Tibial nerve (tissue), 3 donors: ENCODE measurements at regions not wholly inside any gene's neighbourhood (a gene's known extent, or its start where the extent isn't known, plus 50 kb on each side); places are given as distances from the start of the nearest gene placed in this dataset.

Source experiments
- CTCF ChIP-seq, 5 experiments: fragments of 200-600 bp in 3 of 5; fragments of 450-650 bp in 2 of 5; sonication (generic) in 3 of 5; IDR thresholded peaks; one replicate each; pipeline ENCODE4 v1.5.1; 2016 to 2019; ENCODE audit warnings: antibody characterized with exemption in 5 of 5, mild to moderate bottlenecking in 3 of 5, moderate library complexity in 2 of 5
- POLR2A ChIP-seq, 2 donors: fragments of 450-650 bp; IDR thresholded peaks; one replicate each; pipeline ENCODE4 v1.6.1; 2017; ENCODE audit warnings: antibody characterized with exemption in 2 of 2, mild to moderate bottlenecking in 2 of 2, moderate library complexity in 2 of 2

DNA sequence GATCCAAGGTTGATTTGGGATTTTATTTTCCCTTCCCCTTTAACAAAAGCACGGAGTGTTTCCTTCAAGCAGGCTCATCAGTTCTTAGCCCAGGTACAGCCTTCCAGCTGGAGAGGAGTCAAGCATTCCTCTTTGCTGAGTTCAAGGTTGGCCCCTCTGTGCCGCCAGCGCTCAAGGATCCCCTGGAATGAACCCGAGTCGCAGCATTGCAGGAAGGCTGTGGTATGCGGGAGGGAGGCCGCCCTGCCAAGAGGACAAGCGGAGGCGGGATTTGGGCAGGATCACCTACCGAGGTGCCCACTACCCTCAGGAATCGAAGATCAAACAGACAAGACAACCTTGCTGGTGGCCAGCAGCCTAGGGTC, 53.9 kb upstream of the NCOR2 start:
- TF ChIP-seq CTCF (IDR thresholded peaks at IDR 0.05) (no peak), POLR2A (IDR thresholded peaks at IDR 0.05) (no peak)
